ENCODE measurements at regions not wholly inside any gene's neighbourhood (a gene's known extent, or its start where the extent isn't known, plus 50 kb on each side); places are given as distances from the start of the nearest gene placed in this dataset.

GRCh38 chr4:138404801-138405200 is 162.7 kb upstream of the SLC7A11 start:
- TF ChIP-seq CTCF (IDR thresholded peaks at IDR 0.05; ENCODE audit: partially characterized antibody, unreplicated experiment): no peak
- Mint-ChIP-seq H3K4me1 (ENCODE audit: low read depth, unreplicated experiment) (peaks cover 13% of the 10 kb centered on the region), H3K9me3 (ENCODE audit: unreplicated experiment) (peaks cover 5% of the 10 kb centered on the region), H3K27ac (ENCODE audit: unreplicated experiment) (no peak overlapping the region), H3K36me3 (ENCODE audit: unreplicated experiment) (no peaks in the 10 kb centered on the region), H3K27me3 (ENCODE audit: unreplicated experiment) (no peaks in the 10 kb centered on the region), H3K4me3 (ENCODE audit: unreplicated experiment) (no peak overlapping the region)
- DNase-seq: no peak

GRCh38 chr4:138404251-138404650 is 162.1 kb upstream of the SLC7A11 start:
- no peak for TF ChIP-seq CTCF (IDR thresholded peaks at IDR 0.05; ENCODE audit: partially characterized antibody, unreplicated experiment)
- no peaks in the 10 kb centered on the region for H3K27me3 Mint-ChIP-seq (ENCODE audit: unreplicated experiment)
- no peak overlapping the region for H3K27ac Mint-ChIP-seq (ENCODE audit: unreplicated experiment)
- H3K4me3 Mint-ChIP-seq (ENCODE audit: unreplicated experiment): no peak overlapping the region
- H3K36me3 Mint-ChIP-seq (ENCODE audit: unreplicated experiment): no peaks in the 10 kb centered on the region
- peaks cover 5% of the 10 kb centered on the region for H3K9me3 Mint-ChIP-seq (ENCODE audit: unreplicated experiment)
- no peak for DNase-seq
- H3K4me1 Mint-ChIP-seq (ENCODE audit: low read depth, unreplicated experiment): peaks cover 13% of the 10 kb centered on the region

- no peak for TF ChIP-seq CTCF (IDR thresholded peaks at IDR 0.05; ENCODE audit: partially characterized antibody, unreplicated experiment)
- H3K9me3 Mint-ChIP-seq (ENCODE audit: unreplicated experiment): peaks cover 2% of the 10 kb centered on the region
- peaks cover 3% of the 10 kb centered on the region for H3K4me1 Mint-ChIP-seq (ENCODE audit: low read depth, unreplicated experiment)
- no peak for DNase-seq
- H3K4me3 Mint-ChIP-seq (ENCODE audit: unreplicated experiment): no peak overlapping the region
- no peaks in the 10 kb centered on the region for H3K36me3 Mint-ChIP-seq (ENCODE audit: unreplicated experiment)
- H3K27me3 Mint-ChIP-seq (ENCODE audit: unreplicated experiment): no peaks in the 10 kb centered on the region
- no peak overlapping the region for H3K27ac Mint-ChIP-seq (ENCODE audit: unreplicated experiment)
Observed at GRCh38 chr4:138401334-138401733, 159.2 kb upstream of the SLC7A11 start.

GRCh38 chr4:138400543-138400942 is 158.4 kb upstream of the SLC7A11 start:
- Mint-ChIP-seq H3K9me3 (ENCODE audit: unreplicated experiment) (peaks cover 3% of the 10 kb centered on the region), H3K4me3 (ENCODE audit: unreplicated experiment) (no peak overlapping the region), H3K27me3 (ENCODE audit: unreplicated experiment) (no peaks in the 10 kb centered on the region), H3K4me1 (ENCODE audit: low read depth, unreplicated experiment) (no peaks in the 10 kb centered on the region), H3K27ac (ENCODE audit: unreplicated experiment) (no peak overlapping the region), H3K36me3 (ENCODE audit: unreplicated experiment) (no peaks in the 10 kb centered on the region)
- no peak for DNase-seq
- TF ChIP-seq CTCF (IDR thresholded peaks at IDR 0.05; ENCODE audit: partially characterized antibody, unreplicated experiment): no peak

GRCh38 chr4:138400066-138400465 is 157.9 kb upstream of the SLC7A11 start:
- H3K4me3 Mint-ChIP-seq (ENCODE audit: unreplicated experiment): no peak overlapping the region
- no peak overlapping the region for H3K27ac Mint-ChIP-seq (ENCODE audit: unreplicated experiment)
- no peaks in the 10 kb centered on the region for H3K36me3 Mint-ChIP-seq (ENCODE audit: unreplicated experiment)
- no peaks in the 10 kb centered on the region for H3K27me3 Mint-ChIP-seq (ENCODE audit: unreplicated experiment)
- TF ChIP-seq CTCF (IDR thresholded peaks at IDR 0.05; ENCODE audit: partially characterized antibody, unreplicated experiment): no peak
- no peak for DNase-seq
- H3K4me1 Mint-ChIP-seq (ENCODE audit: low read depth, unreplicated experiment): no peaks in the 10 kb centered on the region
- H3K9me3 Mint-ChIP-seq (ENCODE audit: unreplicated experiment): peaks cover 3% of the 10 kb centered on the region
